ENCODE measurements at regions not wholly inside any gene's neighbourhood (a gene's known extent, or its start where the extent isn't known, plus 50 kb on each side); places are given as distances from the start of the nearest gene placed in this dataset.

DNA sequence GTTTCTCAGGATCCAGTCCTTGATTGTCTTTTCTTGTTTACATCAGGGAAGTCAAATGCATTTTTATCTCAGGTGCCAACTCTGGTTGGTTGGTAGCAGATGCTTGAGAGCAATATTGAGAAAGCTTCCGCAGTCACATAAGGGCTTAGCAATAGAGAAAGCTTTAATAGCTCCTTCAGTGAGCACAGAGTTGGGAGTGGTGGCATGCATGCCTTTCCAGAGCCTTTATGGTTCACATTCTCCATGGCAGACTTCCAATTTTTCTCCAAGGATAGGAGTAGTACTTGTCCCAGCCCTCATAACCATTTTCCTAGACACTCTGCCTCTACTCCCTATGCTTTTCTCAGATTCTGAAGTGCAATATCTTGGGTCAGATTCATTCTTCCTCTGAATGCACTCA, 280.4 kb downstream of the AEBP2 start (continued):
- TF ChIP-seq, protein P1, sequence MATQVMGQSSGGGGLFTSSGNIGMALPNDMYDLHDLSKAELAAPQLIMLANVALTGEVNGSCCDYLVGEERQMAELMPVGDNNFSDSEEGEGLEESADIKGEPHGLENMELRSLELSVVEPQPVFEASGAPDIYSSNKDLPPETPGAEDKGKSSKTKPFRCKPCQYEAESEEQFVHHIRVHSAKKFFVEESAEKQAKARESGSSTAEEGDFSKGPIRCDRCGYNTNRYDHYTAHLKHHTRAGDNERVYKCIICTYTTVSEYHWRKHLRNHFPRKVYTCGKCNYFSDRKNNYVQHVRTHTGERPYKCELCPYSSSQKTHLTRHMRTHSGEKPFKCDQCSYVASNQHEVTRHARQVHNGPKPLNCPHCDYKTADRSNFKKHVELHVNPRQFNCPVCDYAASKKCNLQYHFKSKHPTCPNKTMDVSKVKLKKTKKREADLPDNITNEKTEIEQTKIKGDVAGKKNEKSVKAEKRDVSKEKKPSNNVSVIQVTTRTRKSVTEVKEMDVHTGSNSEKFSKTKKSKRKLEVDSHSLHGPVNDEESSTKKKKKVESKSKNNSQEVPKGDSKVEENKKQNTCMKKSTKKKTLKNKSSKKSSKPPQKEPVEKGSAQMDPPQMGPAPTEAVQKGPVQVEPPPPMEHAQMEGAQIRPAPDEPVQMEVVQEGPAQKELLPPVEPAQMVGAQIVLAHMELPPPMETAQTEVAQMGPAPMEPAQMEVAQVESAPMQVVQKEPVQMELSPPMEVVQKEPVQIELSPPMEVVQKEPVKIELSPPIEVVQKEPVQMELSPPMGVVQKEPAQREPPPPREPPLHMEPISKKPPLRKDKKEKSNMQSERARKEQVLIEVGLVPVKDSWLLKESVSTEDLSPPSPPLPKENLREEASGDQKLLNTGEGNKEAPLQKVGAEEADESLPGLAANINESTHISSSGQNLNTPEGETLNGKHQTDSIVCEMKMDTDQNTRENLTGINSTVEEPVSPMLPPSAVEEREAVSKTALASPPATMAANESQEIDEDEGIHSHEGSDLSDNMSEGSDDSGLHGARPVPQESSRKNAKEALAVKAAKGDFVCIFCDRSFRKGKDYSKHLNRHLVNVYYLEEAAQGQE (IDR thresholded peaks at IDR 0.05; ENCODE audit: low read depth): no peak
- no peak for TF ChIP-seq EGR1 (IDR thresholded peaks at IDR 0.05; ENCODE audit: low read depth)
- TF ChIP-seq SIN3A (IDR thresholded peaks at IDR 0.05; ENCODE audit: low read depth): no peak
- no peak for TF ChIP-seq POLR2A (IDR thresholded peaks at IDR 0.05; ENCODE audit: borderline replicate concordance, extremely low read depth, insufficient read depth, insufficient read length)
- no peak for TF ChIP-seq EZH2 (IDR thresholded peaks at IDR 0.05)
- TF ChIP-seq CBX3 (IDR thresholded peaks at IDR 0.05; ENCODE audit: low read depth): no peak

DNA sequence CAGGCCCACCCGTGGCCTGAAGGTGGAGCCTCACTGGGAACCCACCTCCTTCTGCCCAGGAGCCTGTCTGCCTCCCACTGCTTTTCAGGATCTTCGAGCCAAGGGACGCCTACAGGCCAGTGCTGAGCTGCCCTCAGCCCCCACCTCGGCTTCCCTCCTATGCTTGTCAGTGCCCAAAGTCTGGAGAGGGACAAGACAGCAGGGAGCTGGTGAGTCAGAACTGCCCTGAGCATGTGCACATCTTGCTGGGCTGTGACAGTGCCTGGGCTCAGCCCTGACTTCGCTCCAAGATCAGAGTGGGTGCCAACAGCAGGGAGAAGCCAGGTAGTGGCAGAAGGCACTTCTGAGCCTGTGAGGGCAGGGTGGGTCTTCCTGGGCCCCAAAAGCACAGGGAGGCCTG, 286.8 kb downstream of the AEBP2 start:
- no TSS peak for BruUV-seq (replicated peaks)
- TF ChIP-seq SIN3A (IDR thresholded peaks at IDR 0.05; ENCODE audit: low read depth) (no peak), JUND (IDR thresholded peaks at IDR 0.05) (no peak), EZH2 (IDR thresholded peaks at IDR 0.05) (no peak), FOSL1 (IDR thresholded peaks at IDR 0.05; ENCODE audit: low read depth) (no peak)
- no peak overlapping the region for H3K9ac ChIP-seq (ENCODE audit: low read length)
- ChIA-PET RAD21 (ENCODE audit: low non-redundant PET in 1 of 2, low total read pairs in 2 of 2, uncharacterized antibody in 2 of 2, unreplicated experiment in 2 of 2) (no interaction called here), POLR2A (no interaction called here), CTCF (no interaction called here)
- no peaks in the 10 kb centered on the region for H3K79me2 ChIP-seq (ENCODE audit: insufficient read depth, low read length)
- peaks cover 0 to 6% of the 10 kb centered on the region in 2 experiments; a peak in 1 of 4 replicates for H3K9me3 ChIP-seq (ENCODE audit: control insufficient read depth in 1 of 2, insufficient read depth in 1 of 2, low read depth in 1 of 2, low read length in 2 of 2)
- ATAC-seq (no peak), DNase-seq (ENCODE audit: low read depth, low spot score) (no peak)
- H4K20me1 ChIP-seq (ENCODE audit: insufficient read depth): no peaks in the 10 kb centered on the region
- H2AFZ ChIP-seq (ENCODE audit: low read depth, low read length, poor library complexity, severe bottlenecking): no peak overlapping the region
- no peak overlapping the region for H3K4me3 ChIP-seq (replicated peaks in 1 of 2; ENCODE audit: low read depth in 1 of 2, low read length in 2 of 2)
- H3K4me2 ChIP-seq (ENCODE audit: low read length): no peak overlapping the region
- H3K27ac ChIP-seq (ENCODE audit: low read depth, low read length): no peak overlapping the region
- no peaks in the 10 kb centered on the region for H3K27me3 ChIP-seq (ENCODE audit: insufficient read depth, low read length)
- H3K36me3 ChIP-seq (ENCODE audit: control insufficient read depth in 1 of 2, insufficient read depth in 2 of 2, low read length in 2 of 2): no peaks in the 10 kb centered on the region
- intact Hi-C loops (cut with micrococcal nuclease): no loop called here
- no peaks in the 10 kb centered on the region for H3K4me1 ChIP-seq (ENCODE audit: control insufficient read depth in 1 of 2, insufficient read depth in 2 of 2, low read length in 2 of 2)
- no peaks in the 10 kb centered on the region for H3K9me2 ChIP-seq (ENCODE audit: insufficient read depth)
